WI38 (cell line): ENCODE measurements at regions not wholly inside any gene's neighbourhood (a gene's known extent, or its start where the extent isn't known, plus 50 kb on each side); places are given as distances from the start of the nearest gene placed in this dataset.

Experiments
- H3K4me3 ChIP-seq: 2 replicates; pipeline ENCODE4 v1.5.1; 2011; ENCODE audit warnings: low read depth, mild to moderate bottlenecking, control low read depth, low read length
- TF ChIP-seq, protein P1 (sequence below): IDR thresholded peaks from 2 replicates; pipeline ENCODE4 v1.5.1; 2012; ENCODE audit warnings: low read depth, mild to moderate bottlenecking, control low read depth, low read length

DNA sequence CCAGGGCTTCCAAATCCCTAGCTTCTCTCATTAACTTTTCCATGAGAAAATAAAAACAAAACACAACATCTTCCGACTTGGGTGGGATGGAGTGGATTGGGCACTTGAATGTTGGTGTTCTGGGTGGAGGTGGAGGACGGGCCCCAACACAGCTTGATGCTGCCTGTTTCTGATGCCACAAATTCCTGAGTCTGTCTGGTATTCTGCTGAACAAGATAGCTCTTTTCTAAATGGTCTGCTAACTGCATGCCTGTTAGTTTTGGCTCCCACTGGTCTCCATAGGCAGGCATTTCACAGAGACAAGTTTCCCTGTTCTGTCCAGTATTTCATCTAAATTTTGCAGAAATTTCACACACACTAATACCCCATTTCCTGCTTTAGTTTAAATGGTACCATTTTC lies 160.9 kb upstream of the FZD8 start:
- TF ChIP-seq, protein P1, sequence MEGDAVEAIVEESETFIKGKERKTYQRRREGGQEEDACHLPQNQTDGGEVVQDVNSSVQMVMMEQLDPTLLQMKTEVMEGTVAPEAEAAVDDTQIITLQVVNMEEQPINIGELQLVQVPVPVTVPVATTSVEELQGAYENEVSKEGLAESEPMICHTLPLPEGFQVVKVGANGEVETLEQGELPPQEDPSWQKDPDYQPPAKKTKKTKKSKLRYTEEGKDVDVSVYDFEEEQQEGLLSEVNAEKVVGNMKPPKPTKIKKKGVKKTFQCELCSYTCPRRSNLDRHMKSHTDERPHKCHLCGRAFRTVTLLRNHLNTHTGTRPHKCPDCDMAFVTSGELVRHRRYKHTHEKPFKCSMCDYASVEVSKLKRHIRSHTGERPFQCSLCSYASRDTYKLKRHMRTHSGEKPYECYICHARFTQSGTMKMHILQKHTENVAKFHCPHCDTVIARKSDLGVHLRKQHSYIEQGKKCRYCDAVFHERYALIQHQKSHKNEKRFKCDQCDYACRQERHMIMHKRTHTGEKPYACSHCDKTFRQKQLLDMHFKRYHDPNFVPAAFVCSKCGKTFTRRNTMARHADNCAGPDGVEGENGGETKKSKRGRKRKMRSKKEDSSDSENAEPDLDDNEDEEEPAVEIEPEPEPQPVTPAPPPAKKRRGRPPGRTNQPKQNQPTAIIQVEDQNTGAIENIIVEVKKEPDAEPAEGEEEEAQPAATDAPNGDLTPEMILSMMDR, result no peak
- no peak overlapping the region for H3K4me3 ChIP-seq

DNA sequence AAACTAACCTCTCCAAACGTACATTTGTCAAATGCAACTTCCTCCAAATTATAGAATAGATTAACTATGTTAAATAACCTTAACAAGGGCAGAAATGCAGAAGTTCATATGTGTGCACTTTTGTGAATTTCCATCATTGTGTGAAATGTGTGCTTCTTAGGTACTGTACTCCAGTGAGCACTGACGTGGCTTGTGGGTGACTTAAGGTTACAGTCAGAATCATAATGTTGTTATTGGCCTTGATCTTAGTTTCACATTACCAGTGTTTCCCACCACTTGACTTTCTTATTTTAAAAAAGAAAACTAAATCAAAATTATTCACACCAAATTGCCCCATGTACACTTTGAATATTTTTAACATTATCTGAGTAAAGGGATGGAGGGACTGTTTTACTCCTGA lies 155.1 kb upstream of the FZD8 start:
- H3K4me3 ChIP-seq, result no peak overlapping the region
- TF ChIP-seq, protein P1, result no peak

DNA sequence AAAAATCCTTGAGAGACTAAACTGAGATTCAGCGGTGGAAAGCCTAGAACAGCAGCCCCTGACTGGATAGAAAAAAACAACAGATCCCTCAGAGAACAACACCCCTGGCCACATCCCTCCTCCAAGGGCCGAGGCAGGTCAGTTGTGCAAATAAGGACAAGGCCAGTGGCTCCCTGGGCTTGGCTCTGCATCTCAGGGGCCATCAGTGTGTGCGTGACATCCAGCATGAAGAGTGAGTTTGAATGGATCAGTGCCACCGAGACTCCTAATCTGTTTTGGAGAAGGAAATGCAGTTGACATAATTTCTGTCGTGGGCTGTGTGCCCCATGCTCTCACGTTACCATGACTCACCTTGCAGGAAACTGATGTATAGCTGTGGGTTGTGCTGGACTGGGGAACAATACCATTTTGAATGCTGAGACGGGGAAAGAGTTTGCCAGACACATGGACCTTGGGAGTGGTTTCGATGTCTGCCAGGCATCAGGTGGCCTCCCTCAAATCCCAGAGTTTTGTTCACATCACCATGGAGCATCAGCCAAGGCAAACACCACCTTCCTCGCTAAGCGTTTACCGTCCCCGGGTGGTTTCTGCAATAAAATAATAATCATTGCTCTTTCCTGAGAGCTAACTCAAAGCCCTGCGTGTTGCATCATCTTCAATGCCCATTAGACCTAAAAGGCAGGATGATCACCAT lies 153.2 kb upstream of the FZD8 start:
- TF ChIP-seq, protein P1, result no peak
- no peak overlapping the region for H3K4me3 ChIP-seq

DNA sequence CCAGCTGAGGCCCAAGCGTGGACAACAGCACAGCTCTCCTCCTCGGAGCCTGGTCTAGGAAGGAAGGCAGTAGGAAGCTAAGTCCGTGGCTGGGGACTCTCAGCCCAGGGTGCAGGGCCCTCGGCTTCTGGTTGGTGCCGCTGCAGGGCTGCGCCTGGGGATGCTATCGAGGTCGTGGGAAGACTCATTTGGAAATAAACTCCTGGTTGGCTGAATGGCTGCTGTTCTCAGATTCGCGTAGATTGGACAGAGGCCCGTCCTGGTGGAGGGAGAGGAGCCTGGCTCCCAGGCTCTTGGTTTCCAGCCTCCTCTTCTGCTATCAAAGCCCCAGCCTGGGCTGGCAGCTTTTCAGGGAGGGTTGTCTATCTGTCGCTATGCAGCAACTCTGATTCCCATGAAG lies 152.6 kb upstream of the FZD8 start:
- H3K4me3 ChIP-seq, result no peak overlapping the region
- TF ChIP-seq, protein P1, result no peak

DNA sequence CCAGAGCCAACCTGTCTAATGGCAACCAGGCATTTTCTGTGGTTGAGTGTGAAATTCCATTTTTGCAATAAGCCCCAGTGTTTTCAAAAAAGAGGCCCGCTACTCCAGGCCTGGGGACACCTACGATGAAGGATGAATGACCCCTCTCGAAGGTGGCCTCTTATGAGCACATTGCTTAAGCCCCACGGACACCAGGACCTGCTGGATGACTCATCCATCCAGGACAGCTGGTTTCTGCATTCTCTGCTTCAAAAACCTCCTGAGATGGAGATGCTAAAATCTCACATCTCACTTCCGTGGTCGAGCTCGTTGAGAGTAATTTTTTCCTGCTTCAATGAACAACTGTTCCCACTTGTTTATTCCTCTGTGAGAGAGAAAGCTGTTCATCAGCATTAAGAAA lies 150.2 kb upstream of the FZD8 start:
- no peak overlapping the region for H3K4me3 ChIP-seq
- TF ChIP-seq, protein P1, result no peak

DNA sequence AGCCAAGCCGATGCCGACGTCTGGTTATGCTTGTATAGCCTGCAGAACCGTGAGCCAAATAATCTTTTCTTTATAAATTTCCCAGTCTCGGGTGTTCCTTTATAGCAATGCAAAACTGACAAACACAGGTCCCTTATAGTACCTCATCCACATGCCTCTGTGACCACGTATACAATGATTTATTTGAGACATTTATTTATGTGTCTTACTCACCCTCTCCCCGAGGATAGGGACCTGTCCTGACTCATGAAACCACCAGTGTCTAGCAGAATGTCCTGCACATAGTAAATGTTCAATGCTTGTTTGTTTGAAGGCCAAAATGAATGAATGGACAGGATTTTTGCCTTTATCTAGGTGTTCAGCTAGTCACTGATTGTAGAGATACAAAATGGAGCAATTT lies 147.9 kb upstream of the FZD8 start:
- H3K4me3 ChIP-seq, result no peak overlapping the region
- TF ChIP-seq, protein P1, result no peak

GRCh38 chr10:35784751-35785150 lies 142.7 kb upstream of the FZD8 start:
- TF ChIP-seq, protein P1, result no peak
- H3K4me3 ChIP-seq, result no peak overlapping the region
